HEK293 (cell line): ENCODE measurements at regions not wholly inside any gene's neighbourhood (a gene's known extent, or its start where the extent isn't known, plus 50 kb on each side); places are given as distances from the start of the nearest gene placed in this dataset.

ENCODE experiments used
- FEZF1 ChIP-seq: fragments of 450-650 bp; formaldehyde crosslinking; IDR thresholded peaks from 2 replicates; pipeline ENCODE4 v1.5.1; 2016; ENCODE audit warnings: missing biosample characterization, missing genetic modification characterization
- KLF10 ChIP-seq: fragments of 450-650 bp; IDR thresholded peaks from 2 replicates; pipeline ENCODE4 v1.5.1; 2018; ENCODE audit warnings: missing biosample characterization, mild to moderate bottlenecking, missing genetic modification characterization
- YY1 ChIP-seq: fragments of 450-650 bp; formaldehyde crosslinking; IDR thresholded peaks from 2 replicates; pipeline ENCODE4 v1.5.1; 2018; ENCODE audit warnings: missing biosample characterization, missing genetic modification characterization
- ZNF175 ChIP-seq: fragments of 450-650 bp; formaldehyde crosslinking; IDR thresholded peaks from 2 replicates; pipeline ENCODE4 v1.5.1; 2016; ENCODE audit warnings: missing biosample characterization, missing genetic modification characterization
- ZNF280D ChIP-seq: fragments of 450-650 bp; formaldehyde crosslinking; IDR thresholded peaks from 2 replicates; pipeline ENCODE4 v1.5.1; 2016; ENCODE audit warnings: missing biosample characterization, missing genetic modification characterization
- ZNF701 ChIP-seq: fragments of 450-650 bp; formaldehyde crosslinking; IDR thresholded peaks from 2 replicates; pipeline ENCODE4 v1.5.1; 2016; ENCODE audit warnings: missing biosample characterization, missing genetic modification characterization
- ZNF768 ChIP-seq: fragments of 450-650 bp; formaldehyde crosslinking; IDR thresholded peaks from 2 replicates; pipeline ENCODE4 v1.5.1; 2018; ENCODE audit warnings: missing biosample characterization, mild to moderate bottlenecking, missing genetic modification characterization
- TF ChIP-seq, protein P1 (sequence below): fragments of 450-650 bp; formaldehyde crosslinking; IDR thresholded peaks from 2 replicates; pipeline ENCODE4 v1.5.1; 2016; ENCODE audit warnings: missing biosample characterization, missing genetic modification characterization
- TF ChIP-seq, protein P2 (sequence below): IDR thresholded peaks from 2 replicates; pipeline ENCODE4 v1.6.1; 2011; ENCODE audit warnings: mild to moderate bottlenecking, low read depth, low read length, borderline replicate concordance

DNA sequence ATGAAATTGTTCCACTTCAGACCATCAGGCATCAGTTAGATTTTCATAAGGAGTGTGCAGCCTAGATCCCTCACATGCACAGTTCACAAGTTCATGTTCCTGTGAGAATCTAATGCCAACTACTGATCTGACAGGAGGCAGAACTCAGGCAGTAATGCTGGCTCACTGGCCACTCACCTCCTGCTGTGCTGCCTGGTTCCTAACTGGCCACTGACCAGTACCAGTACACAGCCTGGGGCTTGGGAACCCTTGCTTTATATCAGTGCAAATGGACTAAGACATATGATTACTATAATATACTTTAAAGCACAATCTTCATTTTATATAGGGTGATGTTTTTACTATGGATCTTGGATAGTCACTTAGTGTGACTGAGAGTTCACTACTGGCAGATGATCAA lies 259.2 kb downstream of the SLCO4C1 start:
- TF ChIP-seq ZNF175 (tag by site-specific recombination) (no peak), YY1 (tag by site-specific recombination) (no peak), ZNF280D (tag by site-specific recombination) (no peak), FEZF1 (tag by site-specific recombination) (no peak), ZNF768 (tag by site-specific recombination) (no peak), KLF10 (no peak), ZNF701 (no peak)
- TF ChIP-seq, protein P1, sequence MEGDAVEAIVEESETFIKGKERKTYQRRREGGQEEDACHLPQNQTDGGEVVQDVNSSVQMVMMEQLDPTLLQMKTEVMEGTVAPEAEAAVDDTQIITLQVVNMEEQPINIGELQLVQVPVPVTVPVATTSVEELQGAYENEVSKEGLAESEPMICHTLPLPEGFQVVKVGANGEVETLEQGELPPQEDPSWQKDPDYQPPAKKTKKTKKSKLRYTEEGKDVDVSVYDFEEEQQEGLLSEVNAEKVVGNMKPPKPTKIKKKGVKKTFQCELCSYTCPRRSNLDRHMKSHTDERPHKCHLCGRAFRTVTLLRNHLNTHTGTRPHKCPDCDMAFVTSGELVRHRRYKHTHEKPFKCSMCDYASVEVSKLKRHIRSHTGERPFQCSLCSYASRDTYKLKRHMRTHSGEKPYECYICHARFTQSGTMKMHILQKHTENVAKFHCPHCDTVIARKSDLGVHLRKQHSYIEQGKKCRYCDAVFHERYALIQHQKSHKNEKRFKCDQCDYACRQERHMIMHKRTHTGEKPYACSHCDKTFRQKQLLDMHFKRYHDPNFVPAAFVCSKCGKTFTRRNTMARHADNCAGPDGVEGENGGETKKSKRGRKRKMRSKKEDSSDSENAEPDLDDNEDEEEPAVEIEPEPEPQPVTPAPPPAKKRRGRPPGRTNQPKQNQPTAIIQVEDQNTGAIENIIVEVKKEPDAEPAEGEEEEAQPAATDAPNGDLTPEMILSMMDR (tag by site-specific recombination), result no peak
- TF ChIP-seq, protein P2, sequence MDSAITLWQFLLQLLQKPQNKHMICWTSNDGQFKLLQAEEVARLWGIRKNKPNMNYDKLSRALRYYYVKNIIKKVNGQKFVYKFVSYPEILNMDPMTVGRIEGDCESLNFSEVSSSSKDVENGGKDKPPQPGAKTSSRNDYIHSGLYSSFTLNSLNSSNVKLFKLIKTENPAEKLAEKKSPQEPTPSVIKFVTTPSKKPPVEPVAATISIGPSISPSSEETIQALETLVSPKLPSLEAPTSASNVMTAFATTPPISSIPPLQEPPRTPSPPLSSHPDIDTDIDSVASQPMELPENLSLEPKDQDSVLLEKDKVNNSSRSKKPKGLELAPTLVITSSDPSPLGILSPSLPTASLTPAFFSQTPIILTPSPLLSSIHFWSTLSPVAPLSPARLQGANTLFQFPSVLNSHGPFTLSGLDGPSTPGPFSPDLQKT, result no peak
